ENCODE measurements at regions not wholly inside any gene's neighbourhood (a gene's known extent, or its start where the extent isn't known, plus 50 kb on each side); places are given as distances from the start of the nearest gene placed in this dataset.

- TF ChIP-seq TEAD4 (IDR thresholded peaks at IDR 0.05) (no peak), TAF1 (IDR thresholded peaks at IDR 0.05; ENCODE audit: low read depth) (no peak), YY1 (IDR thresholded peaks at IDR 0.05; ENCODE audit: low read depth) (no peak), EP300 (IDR thresholded peaks at IDR 0.05; ENCODE audit: borderline replicate concordance) (no peak), TCF12 (IDR thresholded peaks at IDR 0.05; ENCODE audit: low read depth) (no peak)
- TF ChIP-seq, protein P1, sequence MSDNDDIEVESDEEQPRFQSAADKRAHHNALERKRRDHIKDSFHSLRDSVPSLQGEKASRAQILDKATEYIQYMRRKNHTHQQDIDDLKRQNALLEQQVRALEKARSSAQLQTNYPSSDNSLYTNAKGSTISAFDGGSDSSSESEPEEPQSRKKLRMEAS (IDR thresholded peaks at IDR 0.05) = no peak
- TF ChIP-seq, protein P2, sequence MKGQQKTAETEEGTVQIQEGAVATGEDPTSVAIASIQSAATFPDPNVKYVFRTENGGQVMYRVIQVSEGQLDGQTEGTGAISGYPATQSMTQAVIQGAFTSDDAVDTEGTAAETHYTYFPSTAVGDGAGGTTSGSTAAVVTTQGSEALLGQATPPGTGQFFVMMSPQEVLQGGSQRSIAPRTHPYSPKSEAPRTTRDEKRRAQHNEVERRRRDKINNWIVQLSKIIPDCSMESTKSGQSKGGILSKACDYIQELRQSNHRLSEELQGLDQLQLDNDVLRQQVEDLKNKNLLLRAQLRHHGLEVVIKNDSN (IDR thresholded peaks at IDR 0.05) = no peak
Observed at GRCh38 chr16:85983606-85984230, 84.8 kb downstream of the IRF8 start.

All from Ishikawa (cell line).